Left renal pelvis (tissue), 4 donors: ENCODE measurements at regions not wholly inside any gene's neighbourhood (a gene's known extent, or its start where the extent isn't known, plus 50 kb on each side); places are given as distances from the start of the nearest gene placed in this dataset.

Experiments used
- DNase-seq, 4 donors: peaks; one replicate each; pipeline ENCODE4 v3.0.0-alpha.2; 2013; ENCODE audit warnings: low read depth in 4 of 4, low spot score in 3 of 4

DNA sequence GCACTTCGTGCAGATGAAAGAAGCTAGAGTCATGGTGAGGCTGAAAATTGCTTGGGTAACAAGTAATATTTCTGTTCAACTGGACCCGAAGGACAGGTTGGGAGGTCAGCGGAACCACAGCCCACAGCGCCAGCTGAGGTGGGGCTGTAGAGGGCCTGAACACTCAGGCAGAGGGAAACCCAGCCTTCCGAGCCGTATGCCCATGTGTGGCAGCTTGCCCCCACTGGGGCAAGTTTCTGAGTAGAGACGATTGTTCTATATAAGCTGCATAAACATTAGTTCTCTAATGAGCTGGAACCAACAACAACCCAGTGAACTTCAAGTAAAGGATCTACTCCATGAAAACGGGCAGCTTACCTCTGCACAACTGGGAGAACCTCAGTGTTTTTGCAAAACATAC lies 58.4 kb upstream of the TNS3 start:
- no peak for DNase-seq

DNA sequence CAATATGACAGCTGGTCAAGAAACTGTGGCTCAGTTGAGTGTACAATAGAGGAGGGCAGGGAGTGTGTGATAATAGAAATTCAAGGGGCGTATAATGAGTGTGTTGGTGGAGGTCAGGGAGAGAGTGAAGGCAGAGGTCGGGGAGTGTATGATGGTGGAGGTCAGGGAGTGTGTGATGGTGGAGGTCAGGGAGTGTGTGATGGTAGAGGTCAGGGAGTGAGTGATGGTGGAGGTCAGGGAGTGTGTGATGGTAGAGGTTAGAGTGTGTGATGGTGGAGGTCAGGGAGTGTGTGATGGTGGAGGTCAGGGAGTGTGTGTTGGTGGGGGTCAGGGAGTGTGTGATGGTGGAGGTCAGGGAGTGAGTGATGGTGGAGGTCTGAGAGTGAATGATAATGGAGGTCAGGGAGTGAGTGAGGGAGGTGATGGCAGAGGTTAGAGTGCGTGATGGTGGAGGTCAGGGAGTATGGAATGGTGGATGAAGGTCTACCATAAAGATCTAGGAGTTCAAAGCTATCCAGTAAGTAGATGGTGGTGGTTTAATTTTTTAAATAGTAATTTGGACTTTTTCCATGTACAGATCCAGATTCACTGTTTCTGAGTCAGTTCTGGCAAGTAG lies 57.7 kb upstream of the TNS3 start:
- no peak for DNase-seq

DNA sequence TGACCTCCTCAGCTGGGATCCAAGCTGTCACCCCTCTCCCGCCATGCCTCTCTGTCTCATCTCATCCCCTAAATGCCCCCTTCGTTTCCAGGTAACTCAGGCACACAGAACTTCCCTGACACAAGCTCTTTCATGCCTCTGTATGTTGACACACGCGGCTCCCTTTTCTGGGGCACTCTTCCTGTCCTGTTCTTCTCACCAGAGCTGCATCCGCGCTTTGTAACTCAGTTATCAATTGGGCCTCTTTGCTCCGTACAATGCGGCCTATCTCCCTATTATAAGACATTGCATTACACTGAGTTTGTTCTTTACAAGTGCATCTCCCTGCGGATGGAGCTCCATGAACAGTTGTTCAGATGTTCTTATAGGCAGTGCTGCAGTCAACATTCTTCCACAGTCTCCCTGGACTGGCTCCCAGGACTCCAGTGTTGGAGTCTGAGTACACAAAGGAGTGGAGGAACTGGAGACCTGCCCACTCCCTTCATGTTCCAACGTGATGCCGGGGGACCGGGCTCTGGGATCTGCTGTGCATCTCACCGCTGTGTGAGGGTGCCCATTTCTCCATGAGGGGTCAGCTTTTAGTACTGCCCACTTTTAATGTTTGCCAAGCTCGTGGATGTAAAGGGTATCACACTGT lies 56.9 kb upstream of the TNS3 start:
- DNase-seq, result no peak

DNA sequence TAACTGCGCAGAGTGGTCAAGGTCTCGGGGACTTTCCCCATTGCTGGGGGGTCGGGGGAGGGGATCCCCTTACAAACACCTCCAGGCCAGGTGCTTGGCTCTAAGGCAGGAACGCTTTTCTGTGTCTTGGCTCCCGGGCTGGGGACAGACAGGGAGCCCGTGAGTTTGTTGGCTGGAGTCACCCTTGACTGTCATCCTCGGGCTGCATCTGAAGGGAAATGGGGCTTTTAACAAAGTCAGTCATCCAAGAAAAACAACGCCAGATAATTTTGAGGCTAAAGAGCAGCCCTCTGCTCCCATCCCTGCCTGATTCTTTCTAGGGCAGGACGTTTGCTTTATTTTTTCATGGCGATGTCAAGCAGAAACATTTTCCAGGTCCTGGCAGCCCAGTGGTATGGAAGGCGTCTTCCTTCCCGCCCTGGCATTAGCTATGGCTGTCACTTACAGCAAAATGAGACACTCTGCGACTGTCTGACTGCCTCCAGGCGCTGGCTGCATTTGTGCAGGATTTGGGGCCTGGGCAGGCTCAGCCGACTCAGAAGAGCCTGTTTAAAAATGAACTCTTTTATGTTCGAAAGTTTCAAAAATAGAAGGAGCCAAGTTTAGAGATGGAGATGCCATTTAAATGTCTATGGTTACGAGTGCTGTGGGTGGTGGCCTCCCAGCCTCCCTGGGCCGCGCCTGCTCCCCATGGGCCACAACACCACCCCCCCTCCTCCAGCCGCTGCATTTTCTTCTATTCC lies 54.7 kb upstream of the TNS3 start:
- DNase-seq, result no peak

DNA sequence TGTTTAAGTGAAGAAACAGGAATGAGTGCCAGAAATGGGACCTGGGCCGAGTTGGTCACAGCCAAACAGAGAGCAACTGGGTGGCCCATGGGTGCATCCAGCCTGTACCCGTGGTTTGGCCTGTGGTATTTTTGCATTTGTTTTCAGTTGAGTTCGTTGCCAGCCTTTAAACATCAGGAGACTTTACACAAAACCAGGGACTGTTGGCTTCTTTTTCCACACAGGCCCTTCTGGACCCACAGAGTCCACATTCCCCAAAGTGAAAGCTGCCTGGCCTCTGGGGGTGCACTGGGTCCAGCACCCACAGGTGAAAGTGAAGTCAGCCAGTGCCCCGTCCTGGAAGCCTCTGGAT lies 54.1 kb upstream of the TNS3 start:
- DNase-seq, result no peak

DNA sequence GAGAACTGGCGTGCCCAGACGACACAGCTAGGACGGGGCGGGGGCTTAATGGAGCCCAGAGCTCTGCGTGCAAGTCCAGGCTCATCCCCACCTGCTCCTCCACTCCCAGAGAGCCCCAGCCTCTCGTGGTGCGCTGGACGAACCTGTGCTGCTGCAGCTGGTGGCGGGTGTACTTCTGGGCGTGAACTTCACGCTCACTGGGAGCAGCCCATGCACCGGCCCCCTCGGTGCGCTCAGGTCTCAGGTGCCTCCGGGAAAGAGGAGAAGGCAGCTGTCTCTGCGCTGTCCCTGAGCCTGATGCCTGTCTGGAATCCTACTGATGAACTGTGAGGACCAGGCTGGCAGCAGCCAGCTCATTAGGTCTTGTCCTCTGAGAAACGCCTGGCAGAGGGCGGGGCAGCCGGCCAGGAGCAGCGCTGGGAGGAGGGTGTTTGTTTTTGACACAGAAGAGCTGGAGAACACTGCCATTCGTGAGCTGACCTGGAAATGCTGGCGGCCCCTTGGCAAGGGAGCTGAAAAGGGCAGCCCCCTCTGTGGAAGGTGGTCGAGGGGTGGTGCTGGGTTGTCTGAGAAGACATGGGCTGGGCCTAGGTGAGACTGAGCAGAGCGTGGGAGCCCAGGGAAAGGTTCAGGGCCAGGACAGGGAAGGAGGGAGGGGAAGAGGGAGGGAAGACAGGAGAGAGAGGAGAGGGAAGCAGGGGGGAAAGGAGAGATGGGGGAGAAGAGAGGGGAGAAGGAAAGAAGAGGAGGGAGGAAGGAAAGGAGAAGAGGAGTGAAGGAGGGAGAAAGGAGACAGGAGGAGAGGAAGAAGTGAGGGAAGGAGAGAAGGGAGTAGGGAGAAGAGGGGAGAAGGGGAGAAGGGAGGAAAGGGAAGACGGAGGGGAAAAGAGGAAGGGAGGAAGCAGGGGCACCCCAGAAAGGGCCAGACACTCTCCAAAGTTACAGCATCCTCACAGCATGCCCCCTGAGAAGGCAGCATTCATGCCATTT lies 53.5 kb upstream of the TNS3 start:
- DNase-seq, result no peak

DNA sequence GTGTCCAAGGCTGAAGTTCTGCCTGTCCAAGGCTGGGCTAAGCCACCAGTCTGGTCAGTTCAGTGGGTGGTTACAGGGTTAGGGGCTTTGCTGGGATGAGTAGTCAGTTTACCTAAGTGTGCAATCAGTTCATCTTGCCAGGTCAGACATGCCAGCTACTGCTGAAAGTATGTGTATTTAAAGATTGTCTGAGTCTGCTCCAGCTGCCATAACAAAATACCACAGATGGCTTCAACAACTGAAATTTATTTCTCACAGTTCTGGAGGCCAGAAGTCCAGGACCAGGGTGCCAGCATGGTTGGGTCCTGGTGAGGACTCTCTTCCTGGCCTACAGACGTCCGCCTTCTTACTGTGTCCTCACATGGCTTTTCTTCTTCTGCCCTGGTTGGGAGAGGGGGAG lies 52.4 kb upstream of the TNS3 start:
- no peak for DNase-seq

DNA sequence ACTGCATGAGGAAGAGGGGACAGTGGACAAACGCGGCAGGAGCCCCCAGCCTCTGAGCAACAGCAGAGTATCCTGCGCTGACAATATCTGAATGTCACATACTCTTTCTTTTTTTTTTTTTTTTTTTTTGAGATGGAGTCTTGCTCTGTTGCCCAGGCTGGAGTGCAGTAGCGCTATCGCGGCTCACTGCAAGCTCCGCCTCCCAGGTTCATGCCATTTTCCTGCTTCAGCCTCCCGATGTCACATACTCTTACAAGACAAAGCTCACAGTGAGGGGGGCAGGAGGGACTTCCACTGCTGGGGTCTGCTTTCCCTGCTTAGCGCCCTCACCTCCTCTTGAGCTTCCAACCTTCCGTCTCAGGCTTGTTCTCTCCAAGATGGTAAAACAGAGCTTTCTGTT lies 51.2 kb upstream of the TNS3 start:
- DNase-seq, result no peak
